ENCODE measurements at regions not wholly inside any gene's neighbourhood (a gene's known extent, or its start where the extent isn't known, plus 50 kb on each side); places are given as distances from the start of the nearest gene placed in this dataset.

- TF ChIP-seq POLR2AphosphoS5 (IDR thresholded peaks at IDR 0.05; ENCODE audit: low read depth) (no peak), REST (IDR thresholded peaks at IDR 0.05; ENCODE audit: unreplicated experiment) (no peak), CTCF (conservative IDR thresholded peaks at IDR 0.05; ENCODE audit: low read depth in 2 of 2) (no peak), CREB1 (CRISPR knock-in tag; IDR thresholded peaks at IDR 0.05; ENCODE audit: low read depth) (no peak), EZH2 (IDR thresholded peaks at IDR 0.05; ENCODE audit: low read depth, unreplicated experiment) (no peak), JUNB (IDR thresholded peaks at IDR 0.05; ENCODE audit: unreplicated experiment) (no peak), EZH2phosphoT487 (IDR thresholded peaks at IDR 0.05; ENCODE audit: unreplicated experiment) (no peak), ZNF331 (CRISPR knock-in tag; IDR thresholded peaks at IDR 0.05; ENCODE audit: low read depth) (no peak), ETS1 (IDR thresholded peaks at IDR 0.05) (no peak), ZNF114 (CRISPR knock-in tag; IDR thresholded peaks at IDR 0.05) (no peak), NANOG (IDR thresholded peaks at IDR 0.05; ENCODE audit: borderline replicate concordance) (no peak), ZNF462 (CRISPR knock-in tag; IDR thresholded peaks at IDR 0.05) (no peak)
Measured at GRCh38 chr7:156080596-156080995, 268.3 kb upstream of the SHH start.

Data from GM23338 (cell line).